HCT116 (cell line): ENCODE measurements at regions not wholly inside any gene's neighbourhood (a gene's known extent, or its start where the extent isn't known, plus 50 kb on each side); places are given as distances from the start of the nearest gene placed in this dataset.

Experiments used
- ATAC-seq: fragments of 200-7000 bp; cut with Tn5 transposase; 2 replicates; pipeline ENCODE4 v1.9.1; 2020; ENCODE audit warnings: mild to moderate bottlenecking, moderate library complexity
- BruUV-seq: library from RNA; stranded (reverse); fragments of 400-500 nt; replicated peaks from 2 replicates; lab custom pipeline; 2021; lab: Mats Ljungman, UMichigan
- CTCF ChIA-PET: fragments of 300-600 bp; sonication (Branson Sonifier 250); formaldehyde crosslinking; loops from one replicate; lab custom pipeline; 2021; ENCODE audit warnings: antibody characterized with exemption; lab: Charles Lee
- POLR2A ChIA-PET: fragments of 300-600, 350-600 bp; sonication (Branson Sonifier 250); formaldehyde crosslinking; loops from one replicate; lab custom pipeline; 2021; ENCODE audit warnings: antibody characterized with exemption; lab: Charles Lee
- RAD21 ChIA-PET, 2 experiments: fragments of 300-600 bp; sonication (Branson Sonifier 250); formaldehyde crosslinking; loops; one replicate each; lab custom pipeline; 2023; ENCODE audit warnings: low total read pairs in 2 of 2; ENCODE audit not compliant: uncharacterized antibody in 2 of 2, unreplicated experiment in 2 of 2, low non-redundant PET in 1 of 2; lab: Charles Lee
- DNase-seq: peaks from one replicate; pipeline ENCODE4 v3.0.0-alpha.2; 2010; ENCODE audit warnings: low read depth, low spot score
- H2AFZ ChIP-seq: fragments of 200-600 bp; shearing (Covaris generic), sonication (generic); 2 replicates; pipeline ENCODE4 v1.6.1; 2017; ENCODE audit warnings: low read depth, mixed run types, mixed read lengths, antibody characterized with exemption, low read length; ENCODE audit not compliant: poor library complexity, severe bottlenecking
- H3K27ac ChIP-seq: 2 replicates; pipeline ENCODE4 v1.5.1; 2012; ENCODE audit warnings: low read depth, low read length
- H3K27me3 ChIP-seq: fragments of 200-600 bp; sonication (generic); 2 replicates; pipeline ENCODE4 v1.6.1; 2016; ENCODE audit warnings: mixed run types, low read length, mixed read lengths; ENCODE audit not compliant: insufficient read depth
- H3K36me3 ChIP-seq, 2 experiments: fragments of 200-500 bp in 1 of 2; fragments of 200-600 bp in 1 of 2; sonication (Bioruptor generic) in 1 of 2; sonication (generic) in 1 of 2; 2 replicates each; pipeline versions ENCODE4 v1.5.1 to v1.6.1; 2014 to 2016; ENCODE audit warnings: low read length in 2 of 2, inconsistent platforms in 1 of 2, mixed read lengths in 1 of 2, mixed run types in 1 of 2; ENCODE audit not compliant: insufficient read depth in 2 of 2, control insufficient read depth in 1 of 2
- H3K4me1 ChIP-seq, 2 experiments: fragments of 200-600 bp in 1 of 2; sonication (generic) in 1 of 2; 2 replicates each; pipeline versions ENCODE4 v1.5.1 to v1.6.1; 2012 to 2017; ENCODE audit warnings: low read length in 2 of 2, inconsistent platforms in 1 of 2, mild to moderate bottlenecking in 1 of 2, mixed read lengths in 1 of 2, mixed run types in 1 of 2, moderate library complexity in 1 of 2; ENCODE audit not compliant: insufficient read depth in 2 of 2, control insufficient read depth in 1 of 2
- H3K4me2 ChIP-seq: fragments of 200-600 bp; sonication (generic); 2 replicates; pipeline ENCODE4 v1.6.1; 2017; ENCODE audit warnings: mixed run types, low read length, mixed read lengths
- H3K4me3 ChIP-seq, 2 experiments: fragments of 200-600 bp in 1 of 2; sonication (generic) in 1 of 2; replicated peaks in 1 of 2; 2 replicates each; pipeline ENCODE4 v1.5.1; 2011 to 2016; ENCODE audit warnings: low read length in 2 of 2, control low read depth in 1 of 2, low read depth in 1 of 2, mild to moderate bottlenecking in 1 of 2, mixed read lengths in 1 of 2, mixed run types in 1 of 2
- H3K79me2 ChIP-seq: fragments of 200-600 bp; sonication (generic); 2 replicates; pipeline ENCODE4 v1.6.1; 2017; ENCODE audit warnings: mild to moderate bottlenecking, mixed run types, low read length, moderate library complexity, mixed read lengths; ENCODE audit not compliant: insufficient read depth
- H3K9ac ChIP-seq: fragments of 200-600 bp; sonication (generic); 2 replicates; pipeline ENCODE4 v1.6.1; 2016; ENCODE audit warnings: low read length, mixed read lengths
- H3K9me2 ChIP-seq: fragments of 200-600 bp; sonication (generic), shearing (Covaris generic); 2 replicates; pipeline ENCODE4 v1.6.1; 2017; ENCODE audit warnings: mixed run types, mild to moderate bottlenecking, moderate library complexity; ENCODE audit not compliant: insufficient read depth
- H3K9me3 ChIP-seq, 2 experiments: fragments of 200-500 bp in 1 of 2; fragments of 200-600 bp in 1 of 2; sonication (Bioruptor generic) in 1 of 2; sonication (generic) in 1 of 2; 2 replicates each; pipeline ENCODE4 v1.6.1; 2014 to 2017; ENCODE audit warnings: low read length in 2 of 2, mixed read lengths in 2 of 2, inconsistent platforms in 1 of 2, low read depth in 1 of 2, mild to moderate bottlenecking in 1 of 2, mixed run types in 1 of 2, moderate library complexity in 1 of 2; ENCODE audit not compliant: control insufficient read depth in 1 of 2, insufficient read depth in 1 of 2
- H4K20me1 ChIP-seq: fragments of 200-600 bp; sonication (generic), shearing (Covaris generic); 2 replicates; pipeline ENCODE4 v1.6.1; 2017; ENCODE audit warnings: mixed run types, mild to moderate bottlenecking, moderate library complexity; ENCODE audit not compliant: insufficient read depth
- CTCF ChIP-seq, 3 experiments: fragments of 200-600 bp in 1 of 3; sonication (generic) in 1 of 3; IDR thresholded peaks in 2 of 3; conservative IDR thresholded peaks in 1 of 3; 2 replicates each; pipeline ENCODE4 v1.5.1; 2012 to 2017; ENCODE audit warnings: low read depth in 2 of 3, low read length in 2 of 3, antibody characterized with exemption in 1 of 3, borderline replicate concordance in 1 of 3, control low read depth in 1 of 3, mild to moderate bottlenecking in 1 of 3, mixed read lengths in 1 of 3, mixed run types in 1 of 3, moderate library complexity in 1 of 3; ENCODE audit not compliant: insufficient read depth in 1 of 3
- EZH2 ChIP-seq: fragments of 200-600 bp; sonication (generic); IDR thresholded peaks from 2 replicates; pipeline ENCODE4 v1.6.1; 2017; ENCODE audit warnings: antibody characterized with exemption, mixed run types
- SP1 ChIP-seq: IDR thresholded peaks from 2 replicates; pipeline ENCODE4 v1.6.1; 2012; ENCODE audit warnings: low read depth
- SRF ChIP-seq: IDR thresholded peaks from 2 replicates; pipeline ENCODE4 v1.6.1; 2012; ENCODE audit warnings: low read depth
- ZBTB33 ChIP-seq: IDR thresholded peaks from 2 replicates; pipeline ENCODE4 v1.6.1; 2011; ENCODE audit warnings: mild to moderate bottlenecking, low read length, moderate library complexity; ENCODE audit not compliant: insufficient replicate concordance; ENCODE audit errors: extremely low read depth
- intact Hi-C: fragments of 100-400 bp; cut with micrococcal nuclease; formaldehyde crosslinking; loops from 2 replicates; pipeline ENCODE4 v1.10.0; 2022

GRCh38 chr10:120683454-120683853, 167.7 kb upstream of the WDR11 start:
- Histone ChIP-seq H3K36me3 (no peaks in the 10 kb centered on the region), H3K4me1 (no peaks in the 10 kb centered on the region), H3K9me3 (no peaks in the 10 kb centered on the region), H3K4me3 (no peak overlapping the region), H3K27me3 (peaks cover 4% of the 10 kb centered on the region; the same call in 1 of the 2 replicates), H3K9me2 (no peaks in the 10 kb centered on the region), H3K9ac (no peak overlapping the region), H2AFZ (no peak overlapping the region)
- no TSS peak for BruUV-seq
- ATAC-seq, result no peak
- no peak for TF ChIP-seq SRF
- TF ChIP-seq ZBTB33, result no peak
- TF ChIP-seq, all 23 proteins: peak for 0
- POLR2A ChIA-PET, result no interaction called here
- RAD21 ChIA-PET, result no interaction called here
- Histone ChIP-seq H3K4me2 (no peak overlapping the region), H3K27ac (no peak overlapping the region), H3K79me2 (no peaks in the 10 kb centered on the region), H4K20me1 (no peaks in the 10 kb centered on the region)
- no peak for DNase-seq
- CTCF ChIA-PET, result no interaction called here
- intact Hi-C loops, result no loop called here

- no peaks in the 10 kb centered on the region for H3K9me2 ChIP-seq
- H3K9ac ChIP-seq, result no peak overlapping the region
- CTCF ChIA-PET, result no interaction called here
- RAD21 ChIA-PET, result no interaction called here
- peaks cover 5% of the 10 kb centered on the region; the same call in 1 of the 2 replicates for H3K27me3 ChIP-seq
- H4K20me1 ChIP-seq, result no peaks in the 10 kb centered on the region
- no peaks in the 10 kb centered on the region for H3K79me2 ChIP-seq
- no peaks in the 10 kb centered on the region for H3K36me3 ChIP-seq
- no peak for TF ChIP-seq SRF
- no peak for TF ChIP-seq EZH2
- TF ChIP-seq SP1, result no peak
- no peak for TF ChIP-seq CTCF (IDR thresholded peaks at IDR 0.05 in 2 of 3, conservative IDR thresholded peaks at IDR 0.05 in 1 of 3; ENCODE audit: borderline replicate concordance in 1 of 3, insufficient read depth in 1 of 3, low read depth in 2 of 3, low read length in 2 of 3)
- DNase-seq (no peak), ATAC-seq (no peak)
- POLR2A ChIA-PET, result no interaction called here
- H3K4me1 ChIP-seq, result no peaks in the 10 kb centered on the region
- intact Hi-C loops, result no loop called here
- H2AFZ ChIP-seq, result no peak overlapping the region
- no peak overlapping the region for H3K27ac ChIP-seq
- no peak overlapping the region for H3K4me2 ChIP-seq
- no peak overlapping the region for H3K4me3 ChIP-seq
- no TSS peak for BruUV-seq
- H3K9me3 ChIP-seq, result no peaks in the 10 kb centered on the region
Measured at GRCh38 chr10:120684226-120684625, 166.9 kb upstream of the WDR11 start.
